ENCODE measurements at regions not wholly inside any gene's neighbourhood (a gene's known extent, or its start where the extent isn't known, plus 50 kb on each side); places are given as distances from the start of the nearest gene placed in this dataset.

- TF ChIP-seq EP300 (IDR thresholded peaks at IDR 0.05), result no peak
- TF ChIP-seq, protein P1, sequence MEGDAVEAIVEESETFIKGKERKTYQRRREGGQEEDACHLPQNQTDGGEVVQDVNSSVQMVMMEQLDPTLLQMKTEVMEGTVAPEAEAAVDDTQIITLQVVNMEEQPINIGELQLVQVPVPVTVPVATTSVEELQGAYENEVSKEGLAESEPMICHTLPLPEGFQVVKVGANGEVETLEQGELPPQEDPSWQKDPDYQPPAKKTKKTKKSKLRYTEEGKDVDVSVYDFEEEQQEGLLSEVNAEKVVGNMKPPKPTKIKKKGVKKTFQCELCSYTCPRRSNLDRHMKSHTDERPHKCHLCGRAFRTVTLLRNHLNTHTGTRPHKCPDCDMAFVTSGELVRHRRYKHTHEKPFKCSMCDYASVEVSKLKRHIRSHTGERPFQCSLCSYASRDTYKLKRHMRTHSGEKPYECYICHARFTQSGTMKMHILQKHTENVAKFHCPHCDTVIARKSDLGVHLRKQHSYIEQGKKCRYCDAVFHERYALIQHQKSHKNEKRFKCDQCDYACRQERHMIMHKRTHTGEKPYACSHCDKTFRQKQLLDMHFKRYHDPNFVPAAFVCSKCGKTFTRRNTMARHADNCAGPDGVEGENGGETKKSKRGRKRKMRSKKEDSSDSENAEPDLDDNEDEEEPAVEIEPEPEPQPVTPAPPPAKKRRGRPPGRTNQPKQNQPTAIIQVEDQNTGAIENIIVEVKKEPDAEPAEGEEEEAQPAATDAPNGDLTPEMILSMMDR (IDR thresholded peaks at IDR 0.05), result no peak
- TF ChIP-seq PHF8 (IDR thresholded peaks at IDR 0.05; ENCODE audit: borderline replicate concordance, low read depth), result no peak
- TF ChIP-seq POLR2A (IDR thresholded peaks at IDR 0.05; ENCODE audit: low read length), result no peak
- TF ChIP-seq PBX3 (IDR thresholded peaks at IDR 0.05), result no peak
Observed at GRCh38 chr2:155060896-155061295, 362.4 kb downstream of the KCNJ3 start.

All from A549 (cell line).